ENCODE measurements at regions not wholly inside any gene's neighbourhood (a gene's known extent, or its start where the extent isn't known, plus 50 kb on each side); places are given as distances from the start of the nearest gene placed in this dataset.

GRCh38 chr14:105845725-105846309 lies 319.4 kb downstream of the TMEM121 start:
- no peak for DNase-seq (ENCODE audit: low spot score in 2 of 2)
- no peak for TF ChIP-seq CTCF (IDR thresholded peaks at IDR 0.05)
- intact Hi-C loops (cut with DNase I): no loop called here

GRCh38 chr14:105846312-105846711 lies 319.9 kb downstream of the TMEM121 start:
- no peaks in the 10 kb centered on the region for H3K4me1 ChIP-seq
- no peaks in the 10 kb centered on the region for H3K27me3 ChIP-seq
- H3K9me3 ChIP-seq: no peaks in the 10 kb centered on the region
- H3K36me3 ChIP-seq: no peaks in the 10 kb centered on the region
- intact Hi-C loops (cut with DNase I): no loop called here
- H3K27ac ChIP-seq: no peak overlapping the region
- TF ChIP-seq CTCF (IDR thresholded peaks at IDR 0.05): no peak
- peak in 1 of 2 donors; percentile 41 for DNase-seq (ENCODE audit: low spot score in 2 of 2)
- no peak overlapping the region for H3K4me3 ChIP-seq

More at GRCh38 chr14:105845725-105846309, 319.4 kb downstream of the TMEM121 start:
- Histone ChIP-seq H3K9me3 (no peaks in the 10 kb centered on the region), H3K4me1 (no peaks in the 10 kb centered on the region), H3K4me3 (no peak overlapping the region), H3K36me3 (no peaks in the 10 kb centered on the region), H3K27me3 (no peaks in the 10 kb centered on the region), H3K27ac (no peak overlapping the region)

- no peaks in the 10 kb centered on the region for H3K9me3 ChIP-seq
- H3K4me3 ChIP-seq: no peak overlapping the region
- no peaks in the 10 kb centered on the region for H3K36me3 ChIP-seq
- no peak overlapping the region for H3K27ac ChIP-seq
- H3K27me3 ChIP-seq: no peaks in the 10 kb centered on the region
- peak in 1 of 2 donors; percentile 41 for DNase-seq (ENCODE audit: low spot score in 2 of 2)
- no peaks in the 10 kb centered on the region for H3K4me1 ChIP-seq
- intact Hi-C loops (cut with DNase I): no loop called here
- no peak for TF ChIP-seq CTCF (IDR thresholded peaks at IDR 0.05)
Measured at GRCh38 chr14:105847400-105847799, 321.0 kb downstream of the TMEM121 start.

GRCh38 chr14:105848570-105848969 lies 322.2 kb downstream of the TMEM121 start:
- intact Hi-C loops (cut with DNase I): no loop called here
- Histone ChIP-seq H3K27me3 (no peaks in the 10 kb centered on the region), H3K9me3 (no peaks in the 10 kb centered on the region), H3K27ac (no peak overlapping the region), H3K4me1 (no peaks in the 10 kb centered on the region), H3K4me3 (no peak overlapping the region), H3K36me3 (no peaks in the 10 kb centered on the region)
- no peak for TF ChIP-seq CTCF (IDR thresholded peaks at IDR 0.05)
- no peak for DNase-seq (ENCODE audit: low spot score in 2 of 2)

GRCh38 chr14:105849933-105850626 lies 323.7 kb downstream of the TMEM121 start:
- no peaks in the 10 kb centered on the region for H3K4me1 ChIP-seq
- no peak for TF ChIP-seq CTCF (IDR thresholded peaks at IDR 0.05)
- H3K36me3 ChIP-seq: no peaks in the 10 kb centered on the region
- peak in 1 of 2 donors; percentile 43 for DNase-seq (ENCODE audit: low spot score in 2 of 2)
- H3K4me3 ChIP-seq: no peak overlapping the region
- H3K27me3 ChIP-seq: no peaks in the 10 kb centered on the region
- H3K9me3 ChIP-seq: no peaks in the 10 kb centered on the region
- intact Hi-C loops (cut with DNase I): no loop called here
- H3K27ac ChIP-seq: no peak overlapping the region

Data from ascending aorta (tissue), 2 donors.